ENCODE measurements at regions not wholly inside any gene's neighbourhood (a gene's known extent, or its start where the extent isn't known, plus 50 kb on each side); places are given as distances from the start of the nearest gene placed in this dataset.

DNA sequence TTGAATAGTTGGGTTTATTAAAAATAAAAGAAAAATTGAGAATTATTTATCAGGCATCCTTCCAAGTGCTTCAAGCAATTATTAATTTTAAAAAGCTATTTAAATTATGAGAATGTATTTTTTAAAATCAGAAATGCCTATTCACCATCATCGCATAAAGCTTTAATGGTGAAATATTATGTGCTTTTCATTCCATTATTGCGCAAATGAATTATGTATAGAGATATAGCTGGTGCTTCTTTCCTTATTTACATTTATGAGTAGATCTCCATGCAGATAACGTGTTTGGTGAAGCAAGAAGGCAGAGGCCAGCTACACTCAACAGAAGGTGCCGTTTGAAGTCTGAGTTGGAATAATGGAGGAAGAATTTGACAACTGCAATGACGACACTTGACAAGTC, 549.1 kb upstream of the DPP6 start:
- H3K9me3 ChIP-seq: no peaks in the 10 kb centered on the region
- H3K27me3 ChIP-seq: no peaks in the 10 kb centered on the region
- no peaks in the 10 kb centered on the region for H3K4me1 ChIP-seq
- no peak overlapping the region for H3K4me3 ChIP-seq
- no peaks in the 10 kb centered on the region for H3K36me3 ChIP-seq
- H3K27ac ChIP-seq: no peak overlapping the region
- no peak for DNase-seq
- TF ChIP-seq CTCF (IDR thresholded peaks at IDR 0.05) (no peak), POLR2A (IDR thresholded peaks at IDR 0.05) (no peak)

- Histone ChIP-seq H3K27me3 (no peaks in the 10 kb centered on the region), H3K36me3 (no peaks in the 10 kb centered on the region), H3K27ac (no peak overlapping the region), H3K9me3 (no peaks in the 10 kb centered on the region), H3K4me1 (no peaks in the 10 kb centered on the region), H3K4me3 (no peak overlapping the region)
- no peak for DNase-seq
- TF ChIP-seq POLR2A (IDR thresholded peaks at IDR 0.05): no peak
- TF ChIP-seq CTCF (IDR thresholded peaks at IDR 0.05): no peak
Measured at GRCh38 chr7:153504288-153505075, 547.7 kb upstream of the DPP6 start.

GRCh38 chr7:153507885-153508284, 544.3 kb upstream of the DPP6 start:
- Histone ChIP-seq H3K4me3 (no peak overlapping the region), H3K9me3 (no peaks in the 10 kb centered on the region), H3K27me3 (no peaks in the 10 kb centered on the region), H3K36me3 (no peaks in the 10 kb centered on the region), H3K4me1 (no peaks in the 10 kb centered on the region), H3K27ac (no peak overlapping the region)
- no peak for TF ChIP-seq POLR2A (IDR thresholded peaks at IDR 0.05)
- DNase-seq: no peak

- H3K27me3 ChIP-seq: no peaks in the 10 kb centered on the region
- H3K4me3 ChIP-seq: no peak overlapping the region
- H3K27ac ChIP-seq: no peak overlapping the region
- no peak for DNase-seq
- H3K36me3 ChIP-seq: no peaks in the 10 kb centered on the region
- no peaks in the 10 kb centered on the region for H3K4me1 ChIP-seq
- TF ChIP-seq CTCF (IDR thresholded peaks at IDR 0.05): no peak
- no peak for TF ChIP-seq POLR2A (IDR thresholded peaks at IDR 0.05)
- H3K9me3 ChIP-seq: no peaks in the 10 kb centered on the region
Measured at GRCh38 chr7:153509768-153510167, 542.4 kb upstream of the DPP6 start.

- H3K27ac ChIP-seq: no peak overlapping the region
- H3K4me3 ChIP-seq: no peak overlapping the region
- no peaks in the 10 kb centered on the region for H3K27me3 ChIP-seq
- no peak for DNase-seq
- no peaks in the 10 kb centered on the region for H3K9me3 ChIP-seq
- H3K36me3 ChIP-seq: no peaks in the 10 kb centered on the region
- TF ChIP-seq POLR2A (IDR thresholded peaks at IDR 0.05) (no peak), CTCF (IDR thresholded peaks at IDR 0.05) (no peak)
- no peaks in the 10 kb centered on the region for H3K4me1 ChIP-seq
Measured at GRCh38 chr7:153510674-153511073, 541.5 kb upstream of the DPP6 start.

- no peak overlapping the region for H3K4me3 ChIP-seq
- H3K9me3 ChIP-seq: no peaks in the 10 kb centered on the region
- no peaks in the 10 kb centered on the region for H3K4me1 ChIP-seq
- H3K27ac ChIP-seq: no peak overlapping the region
- no peak for DNase-seq
- TF ChIP-seq POLR2A (IDR thresholded peaks at IDR 0.05): no peak
- TF ChIP-seq CTCF (IDR thresholded peaks at IDR 0.05): no peak
- no peaks in the 10 kb centered on the region for H3K36me3 ChIP-seq
- H3K27me3 ChIP-seq: no peaks in the 10 kb centered on the region
Measured at GRCh38 chr7:153514032-153514431, 538.2 kb upstream of the DPP6 start.

Measured in Peyer's patch (tissue), 4 donors.